ENCODE measurements at regions not wholly inside any gene's neighbourhood (a gene's known extent, or its start where the extent isn't known, plus 50 kb on each side); places are given as distances from the start of the nearest gene placed in this dataset.

DNA sequence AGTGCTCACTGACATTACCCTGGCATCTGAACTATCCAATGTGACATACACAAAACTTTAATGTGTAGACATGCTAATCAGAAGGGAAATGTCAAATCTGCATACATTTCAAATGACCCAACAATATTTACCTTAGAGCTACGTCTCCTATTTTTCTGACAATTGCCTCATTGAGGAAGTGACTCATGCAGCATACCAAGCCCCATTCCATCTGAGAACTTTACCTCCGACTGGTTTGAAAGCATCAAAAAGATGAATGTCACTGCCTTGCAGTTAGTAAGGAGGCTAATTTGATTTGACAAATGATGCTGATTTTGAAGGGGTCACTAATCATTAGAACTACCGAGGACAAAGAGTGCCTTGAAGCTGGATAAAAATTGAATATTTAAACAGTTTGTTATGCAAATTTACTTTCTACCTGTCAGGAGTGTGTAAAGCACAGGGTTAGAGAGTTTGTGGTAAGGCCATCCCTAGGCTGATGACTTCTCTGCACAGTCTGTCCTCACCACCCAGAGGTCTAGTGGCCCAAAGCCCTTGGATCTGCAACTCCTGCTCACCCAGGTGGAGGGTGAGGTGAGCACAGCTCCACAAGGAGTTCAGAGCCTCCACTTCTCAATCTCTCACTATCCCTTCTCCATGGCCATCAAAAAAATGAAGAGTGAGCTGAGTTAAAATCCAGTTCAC, 500.3 kb upstream of the C1orf87 start:
- DNase-seq = no peak

DNA sequence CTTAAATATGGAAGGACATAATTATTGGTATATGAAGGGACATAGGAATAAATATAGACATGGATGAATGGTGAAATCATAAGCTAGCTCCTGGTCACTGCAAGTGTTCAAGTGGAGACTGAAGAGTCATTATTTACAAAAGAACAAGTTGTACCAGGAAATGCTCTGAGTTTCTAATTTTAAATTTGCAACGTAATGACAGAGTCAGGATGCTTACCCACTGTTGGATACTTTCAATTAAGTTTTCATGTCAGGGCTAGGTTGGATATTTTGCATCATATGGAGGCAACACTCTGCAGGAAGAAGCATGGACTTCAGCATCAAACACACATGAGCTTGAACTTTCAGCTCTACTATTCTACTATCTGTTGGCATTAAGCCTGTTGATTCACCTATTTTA, 499.6 kb upstream of the C1orf87 start:
- no peak for DNase-seq

DNA sequence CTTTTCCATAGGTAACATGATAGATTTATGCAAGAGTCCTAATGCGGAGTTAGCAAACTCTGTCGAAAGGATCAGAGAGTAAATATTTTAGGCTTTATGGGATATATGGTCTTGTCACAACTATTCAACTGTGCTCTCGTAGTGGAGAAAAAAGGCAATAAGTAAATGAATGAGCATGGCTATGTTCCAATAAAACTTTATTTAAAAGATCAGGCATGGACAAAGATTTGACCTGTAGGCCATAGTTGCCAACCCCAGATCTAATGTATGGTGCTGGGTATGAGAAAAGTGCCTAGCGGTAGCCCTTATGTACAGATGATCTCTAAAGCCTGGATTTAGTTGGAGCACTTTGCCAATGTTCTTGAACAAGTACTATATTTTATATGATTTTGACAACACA, 498.8 kb upstream of the C1orf87 start:
- DNase-seq = no peak

DNA sequence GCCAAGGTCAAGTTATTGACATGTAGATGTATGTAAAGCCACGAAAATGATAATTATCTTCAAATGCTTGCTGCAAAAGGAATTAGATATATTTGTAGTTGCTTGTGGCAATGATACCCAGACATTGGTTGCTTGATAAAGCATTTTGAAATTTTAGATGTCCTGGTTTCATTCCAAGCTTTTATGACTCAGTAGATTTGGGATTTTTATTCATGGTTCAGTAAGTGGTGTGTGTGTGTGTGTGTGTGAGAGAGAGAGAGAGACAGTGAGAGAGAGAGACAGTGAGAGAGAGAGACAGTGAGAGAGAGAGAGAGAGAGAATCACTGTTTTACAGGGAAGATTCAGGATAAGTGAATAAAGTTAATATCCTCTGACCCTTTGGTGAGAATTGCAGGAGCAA, 498.2 kb upstream of the C1orf87 start:
- DNase-seq = no peak

DNA sequence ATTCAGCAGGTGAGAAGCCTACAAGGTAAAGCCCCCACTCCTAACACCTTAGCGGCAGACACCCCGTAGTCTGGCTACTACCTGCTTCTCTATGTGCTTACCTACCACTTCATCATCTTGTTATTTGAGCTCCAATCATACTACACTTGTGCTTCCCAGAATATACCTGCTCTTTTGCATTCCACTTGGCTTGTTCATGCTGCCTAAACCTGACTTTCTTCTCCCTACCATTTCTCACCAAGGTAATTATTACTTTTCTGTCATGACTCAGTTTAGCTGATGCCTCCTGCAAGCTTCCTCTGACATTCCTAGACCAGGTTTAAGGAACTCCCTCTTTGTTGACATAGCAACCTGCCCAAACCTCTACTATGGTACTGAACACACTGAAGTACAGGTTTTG, 495.6 kb upstream of the C1orf87 start:
- no peak for DNase-seq

DNA sequence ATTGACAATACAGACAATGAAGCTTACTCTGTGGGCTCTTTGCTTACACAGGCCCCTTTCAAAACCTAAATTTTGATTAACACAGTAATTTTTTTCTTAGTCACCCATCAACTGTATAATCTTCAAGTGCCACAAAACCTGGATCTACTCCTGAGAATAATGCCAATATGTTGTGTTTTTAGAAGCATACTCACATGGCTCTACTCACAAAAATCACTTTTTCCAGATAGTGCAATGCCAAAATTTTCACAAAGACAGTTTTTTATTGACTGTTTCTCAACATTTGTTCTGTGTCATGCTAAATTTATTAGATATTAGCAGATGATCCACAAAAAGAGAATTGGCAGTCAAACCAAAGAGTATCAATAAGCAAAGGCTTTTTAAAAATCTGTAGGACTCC, 493.7 kb upstream of the C1orf87 start:
- DNase-seq = no peak

DNA sequence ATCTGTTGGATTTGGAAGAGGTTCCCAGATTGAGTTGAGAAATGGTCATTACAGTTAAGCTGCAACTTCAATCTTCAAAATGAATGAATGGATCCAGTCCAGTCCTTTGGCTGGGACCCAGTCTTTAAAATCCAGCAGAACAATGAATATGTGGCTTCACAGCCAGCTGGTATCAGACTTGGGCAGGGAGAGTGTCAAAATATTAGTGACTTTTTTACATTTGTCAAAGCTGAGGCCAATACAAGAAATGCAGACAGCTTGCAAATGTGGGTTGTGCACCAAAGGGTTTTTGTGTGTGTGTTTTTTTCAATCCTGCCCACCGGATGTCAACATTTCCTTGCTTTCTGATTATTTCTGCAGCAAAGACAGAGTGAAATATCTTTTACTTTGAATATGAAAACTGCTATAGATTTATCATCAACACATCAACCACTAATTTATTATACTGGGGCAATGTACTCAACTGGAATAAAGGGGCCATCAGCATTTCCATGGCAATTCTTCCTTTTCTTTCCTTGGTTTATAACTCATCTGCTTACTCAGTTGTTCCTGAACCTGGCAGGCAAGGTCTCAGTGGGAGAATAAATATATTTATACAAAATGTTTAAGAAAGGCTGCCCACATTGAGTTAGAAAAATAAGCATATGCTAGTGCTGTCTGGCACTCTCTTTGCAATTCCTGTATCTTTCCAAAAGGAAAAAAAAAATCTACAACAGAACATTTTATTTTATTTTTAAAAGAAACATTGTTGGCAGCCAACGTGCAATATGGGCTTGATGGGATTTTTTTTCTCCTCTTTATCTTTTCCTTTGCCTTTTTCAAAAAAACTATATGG, 491.6 kb upstream of the C1orf87 start:
- no peak for DNase-seq

DNA sequence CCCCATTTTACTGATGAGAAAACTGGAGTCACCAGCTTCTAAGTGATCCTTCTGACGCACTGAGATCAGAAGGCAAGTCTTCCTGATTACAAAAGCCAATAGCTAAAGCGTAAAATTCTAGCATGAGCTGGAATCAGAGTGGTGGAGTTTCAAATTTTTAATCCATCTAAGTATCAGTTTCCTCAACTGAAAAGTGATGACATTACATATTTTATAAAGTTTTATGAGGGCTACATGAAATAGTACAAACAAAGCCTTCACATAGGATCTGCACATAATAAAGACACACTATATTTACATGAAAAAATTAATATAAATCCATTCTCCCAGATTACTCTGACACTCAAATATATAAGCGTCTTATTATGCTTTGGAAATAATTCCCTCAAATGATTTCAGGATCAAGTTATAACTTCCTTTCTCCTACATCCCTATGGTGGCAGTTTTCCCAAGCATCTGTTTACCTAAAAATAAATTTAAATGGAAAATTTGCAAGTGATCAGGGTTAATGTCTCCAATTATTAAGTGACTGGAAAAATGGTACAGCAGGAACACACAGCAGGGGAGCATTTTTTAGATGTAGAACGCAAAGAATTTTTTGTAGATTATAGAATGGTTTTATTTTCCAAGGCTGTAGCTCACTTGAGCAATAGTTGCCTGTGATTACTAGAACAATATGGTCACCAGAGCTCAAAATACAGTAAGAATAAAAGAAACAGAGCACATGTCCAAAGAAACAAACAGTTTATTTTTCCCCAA, 490.4 kb upstream of the C1orf87 start:
- DNase-seq = no peak

DNA sequence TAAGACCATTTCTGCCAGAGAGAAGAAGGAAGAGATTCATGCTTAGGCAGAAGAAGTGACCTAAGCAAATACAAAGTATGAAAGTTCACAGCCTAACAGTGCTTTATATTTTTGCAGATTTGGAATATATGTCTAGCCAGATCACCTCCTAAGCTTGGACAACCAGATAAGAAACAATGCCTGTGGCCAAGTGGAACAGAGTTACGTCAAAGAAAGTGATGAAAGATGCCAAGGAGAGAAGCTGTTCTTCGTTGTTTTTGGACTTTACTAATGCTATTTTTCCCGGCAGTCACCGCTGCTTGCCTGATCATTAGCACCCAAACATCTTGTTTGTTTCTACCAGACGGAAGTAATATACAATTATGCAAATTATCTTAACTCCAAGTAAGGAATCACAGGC, 489.2 kb upstream of the C1orf87 start:
- no peak for DNase-seq

DNA sequence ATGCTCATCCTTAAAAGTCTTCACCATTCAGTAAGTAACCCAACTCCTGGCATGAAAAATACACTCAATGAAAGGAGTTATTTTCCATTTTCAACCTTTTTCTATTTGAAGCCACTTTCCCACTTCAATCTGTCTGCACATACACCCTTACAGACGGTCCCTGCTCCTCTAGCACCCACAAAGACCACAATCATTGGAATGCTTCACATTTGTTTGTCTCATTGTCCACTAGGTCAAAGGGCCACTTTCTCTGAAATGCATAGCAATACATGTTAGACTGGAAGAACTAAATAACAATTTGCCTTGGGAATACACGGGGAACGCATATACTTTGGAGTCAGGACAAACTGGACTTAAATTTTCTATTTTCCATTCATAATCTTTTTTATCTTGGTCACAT, 487.1 kb upstream of the C1orf87 start:
- no peak for DNase-seq

DNA sequence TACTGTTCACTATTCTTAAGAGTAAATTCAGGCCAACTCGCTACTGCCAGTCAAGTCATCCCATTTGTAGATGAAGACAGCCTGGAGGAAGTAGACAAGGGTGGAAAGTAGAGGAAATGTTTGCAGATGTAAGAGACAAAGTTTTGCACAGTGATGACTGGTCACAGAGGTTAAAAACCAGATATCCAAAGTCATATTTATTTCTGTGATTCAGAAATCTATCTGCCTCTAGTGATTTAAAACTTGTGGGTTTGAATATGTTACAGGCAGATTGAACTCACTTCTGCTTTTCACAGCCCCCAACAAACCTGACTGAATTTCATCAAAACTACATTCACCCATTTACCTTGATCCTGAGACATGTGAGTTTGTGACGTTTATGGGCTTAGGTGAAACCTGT, 484.7 kb upstream of the C1orf87 start:
- no peak for DNase-seq

DNA sequence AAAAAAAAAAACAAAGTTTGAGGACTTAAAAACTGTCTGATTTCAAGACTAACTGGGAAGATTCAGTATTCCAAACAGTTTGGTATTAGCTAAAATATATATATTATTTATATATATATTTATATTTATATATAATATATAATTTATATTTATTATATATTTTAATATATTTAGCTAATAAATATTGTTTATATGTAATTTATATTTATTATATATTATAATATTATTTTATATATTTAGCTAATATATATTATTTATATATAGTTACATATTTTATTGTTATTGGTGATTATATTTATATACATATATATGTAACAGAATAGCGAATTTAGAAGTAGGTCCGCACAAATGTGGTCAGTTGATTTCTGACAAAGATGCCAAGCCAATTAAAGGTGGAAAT, 480.2 kb upstream of the C1orf87 start:
- no peak for DNase-seq

DNA sequence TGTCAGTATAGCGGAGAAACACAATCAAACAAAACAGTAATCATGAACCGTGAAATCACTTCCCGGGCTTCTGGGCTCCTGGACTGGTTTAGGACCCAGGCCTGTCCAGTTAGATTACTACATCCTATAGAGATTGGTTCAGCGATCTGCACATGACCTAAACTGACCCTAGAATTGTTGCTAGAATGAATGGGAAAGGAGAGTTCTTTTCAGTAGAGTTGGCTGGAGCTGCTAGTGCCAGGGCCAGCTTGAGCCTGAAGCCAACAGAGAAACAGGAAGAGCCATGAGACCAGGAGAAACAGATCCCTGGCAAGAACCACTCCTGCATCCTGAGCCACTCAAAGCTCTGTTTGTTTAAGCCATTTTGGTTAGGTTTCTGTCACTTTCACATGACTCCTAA, 474.3 kb upstream of the C1orf87 start:
- DNase-seq = no peak

DNA sequence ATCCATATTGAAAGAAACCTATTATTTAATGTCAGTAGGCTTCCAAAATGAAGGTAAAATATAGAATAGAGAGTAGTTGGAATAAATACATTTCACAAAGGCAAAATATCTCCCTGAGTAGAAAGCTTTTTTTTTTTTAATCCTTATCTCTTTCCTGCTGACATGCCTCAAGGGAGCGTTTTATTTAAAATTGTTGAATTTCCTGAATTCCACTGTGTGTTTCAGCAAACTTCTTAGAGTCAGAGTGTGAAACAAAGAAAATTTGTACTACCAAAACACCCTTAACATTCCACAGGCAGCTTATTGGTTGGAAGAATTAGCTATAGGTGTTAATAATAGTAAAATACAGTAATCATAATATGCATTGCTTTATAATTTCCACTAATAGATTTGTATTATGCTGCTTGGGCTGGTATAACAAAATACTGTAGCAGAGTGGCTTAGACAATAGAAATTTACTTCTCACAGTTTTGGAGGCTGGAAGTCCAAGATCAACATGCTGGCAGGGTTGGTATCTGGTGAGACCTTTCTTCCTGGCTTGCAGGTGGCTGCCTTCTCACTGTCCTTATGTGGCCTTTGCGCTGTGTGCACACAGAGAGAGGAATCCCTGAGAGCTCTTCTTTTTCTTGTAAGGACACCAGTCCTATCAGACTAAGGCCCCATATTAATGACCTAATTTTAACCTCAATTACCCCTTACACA, 468.4 kb upstream of the C1orf87 start:
- DNase-seq = no peak

DNA sequence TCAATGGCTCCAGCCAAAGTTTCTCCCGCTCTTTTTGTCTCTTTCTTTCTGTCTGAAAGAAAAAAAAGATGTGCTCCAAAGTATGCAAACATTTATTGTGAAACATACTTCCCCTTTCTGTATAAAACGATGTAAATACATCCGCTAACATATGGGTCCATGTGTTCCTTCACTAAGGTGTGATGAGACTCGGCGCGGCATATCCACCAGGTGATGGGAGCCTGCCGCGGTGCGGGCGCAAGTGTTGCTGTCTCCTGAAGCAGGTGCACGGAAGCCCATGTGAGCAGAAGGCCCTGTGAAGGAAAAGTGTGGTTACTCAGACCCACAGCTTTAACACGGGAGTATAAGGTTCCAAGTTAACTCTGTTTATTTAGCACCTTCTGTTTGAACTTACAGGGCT, 466.6 kb upstream of the C1orf87 start:
- DNase-seq = no peak

DNA sequence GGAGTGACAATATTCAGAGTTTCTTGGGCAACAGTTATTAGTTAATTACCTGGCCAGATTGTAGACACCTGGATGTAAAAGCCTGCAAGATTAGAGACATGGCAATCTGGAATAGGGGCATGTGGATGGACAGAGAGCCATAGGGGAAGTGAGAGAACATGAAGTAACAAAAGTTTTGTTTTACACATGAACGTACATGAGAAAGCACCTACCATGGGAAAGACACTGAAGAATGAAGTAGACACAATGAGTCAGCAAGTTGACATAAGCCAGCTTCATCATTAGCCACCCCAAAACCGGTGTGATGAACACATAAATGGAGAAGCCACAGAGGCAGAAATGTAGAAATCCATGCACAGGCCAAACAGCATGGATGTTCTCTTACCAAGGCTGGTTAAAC, 462.1 kb upstream of the C1orf87 start:
- DNase-seq = no peak

DNA sequence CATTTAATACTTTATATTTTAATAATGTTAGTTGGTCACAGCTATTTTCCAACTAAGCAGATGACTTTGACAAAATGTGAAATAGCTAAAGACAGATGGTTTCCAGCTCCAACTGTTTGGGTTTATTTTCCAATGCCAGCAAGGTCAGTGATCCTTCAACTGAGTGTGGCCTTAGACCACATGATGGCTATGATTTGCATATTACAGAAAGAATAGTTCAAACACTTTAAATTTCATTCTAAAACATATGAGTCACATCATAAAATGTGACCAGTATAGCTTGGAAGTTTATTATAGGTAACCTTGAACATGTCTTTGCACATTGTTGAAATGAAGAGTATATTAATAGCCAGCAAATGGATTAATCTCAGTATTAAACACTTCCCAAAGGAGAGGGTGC, 454.0 kb upstream of the C1orf87 start:
- no peak for DNase-seq

DNA sequence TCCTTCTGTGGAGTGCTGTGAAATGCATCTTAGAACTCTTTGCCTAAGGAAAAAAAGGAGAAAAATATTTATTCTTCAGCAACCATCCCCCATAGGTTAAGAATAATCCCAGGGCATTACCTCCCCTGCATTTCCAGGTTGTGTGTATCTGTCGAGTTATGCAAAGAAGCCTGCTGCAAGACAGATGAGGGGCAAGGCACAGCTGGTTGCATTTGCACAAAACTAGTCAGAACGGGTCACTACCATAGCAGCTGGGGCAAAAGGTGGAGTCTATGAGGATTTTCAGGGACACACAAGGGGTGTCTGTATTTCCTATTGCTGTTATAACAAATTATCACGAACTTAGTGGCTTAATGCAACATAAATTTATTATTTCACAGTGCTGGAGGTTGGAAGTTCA, 443.4 kb upstream of the C1orf87 start:
- DNase-seq = no peak

DNA sequence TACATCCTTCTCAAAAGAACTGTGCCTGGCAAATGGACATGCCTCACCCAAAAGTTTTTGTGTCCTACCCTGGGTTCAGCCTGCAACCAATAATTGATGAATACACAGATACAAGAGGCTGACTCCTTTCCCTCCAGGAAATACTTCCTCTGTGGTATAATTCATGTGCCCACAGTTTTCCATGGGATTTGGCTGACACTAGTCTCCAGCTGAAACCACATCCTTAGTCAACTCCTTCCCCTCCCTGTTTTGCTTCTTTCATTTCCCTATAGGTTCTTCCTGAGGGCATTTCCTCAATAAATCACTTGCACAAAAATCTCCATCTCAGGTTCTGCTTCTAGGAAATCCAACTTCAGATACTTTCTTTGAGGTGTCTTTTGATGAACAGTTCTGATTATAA, 436.6 kb upstream of the C1orf87 start:
- DNase-seq = no peak

DNA sequence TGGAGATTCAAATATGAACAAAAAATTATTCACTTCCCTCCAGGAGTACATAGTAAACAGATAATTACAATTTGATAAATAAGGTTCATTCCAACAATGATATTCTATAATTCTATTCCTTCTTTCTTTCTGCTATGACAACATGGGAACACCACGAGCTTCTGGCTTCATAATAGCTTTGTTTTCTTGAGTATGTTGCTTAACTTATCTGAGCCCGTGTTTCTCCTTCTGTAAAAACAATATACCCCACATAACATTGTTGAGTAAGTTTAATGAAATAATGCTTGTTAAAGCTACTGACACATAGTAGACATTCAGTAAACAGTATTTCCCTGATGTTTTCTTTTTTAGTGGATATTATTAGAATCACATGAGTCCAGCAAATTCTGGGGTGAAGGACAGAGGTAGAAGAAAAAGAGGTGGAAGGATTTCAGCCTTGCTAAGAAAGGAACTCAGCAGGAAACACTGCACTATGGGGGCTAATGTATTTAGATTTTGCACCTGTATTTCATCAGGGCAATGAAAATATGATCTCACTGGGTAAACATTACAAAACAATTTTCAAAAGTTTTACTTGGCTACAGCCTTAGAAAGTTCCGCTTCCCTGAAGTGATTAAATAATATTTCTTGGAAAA, 430.8 kb upstream of the C1orf87 start:
- DNase-seq = no peak

DNA sequence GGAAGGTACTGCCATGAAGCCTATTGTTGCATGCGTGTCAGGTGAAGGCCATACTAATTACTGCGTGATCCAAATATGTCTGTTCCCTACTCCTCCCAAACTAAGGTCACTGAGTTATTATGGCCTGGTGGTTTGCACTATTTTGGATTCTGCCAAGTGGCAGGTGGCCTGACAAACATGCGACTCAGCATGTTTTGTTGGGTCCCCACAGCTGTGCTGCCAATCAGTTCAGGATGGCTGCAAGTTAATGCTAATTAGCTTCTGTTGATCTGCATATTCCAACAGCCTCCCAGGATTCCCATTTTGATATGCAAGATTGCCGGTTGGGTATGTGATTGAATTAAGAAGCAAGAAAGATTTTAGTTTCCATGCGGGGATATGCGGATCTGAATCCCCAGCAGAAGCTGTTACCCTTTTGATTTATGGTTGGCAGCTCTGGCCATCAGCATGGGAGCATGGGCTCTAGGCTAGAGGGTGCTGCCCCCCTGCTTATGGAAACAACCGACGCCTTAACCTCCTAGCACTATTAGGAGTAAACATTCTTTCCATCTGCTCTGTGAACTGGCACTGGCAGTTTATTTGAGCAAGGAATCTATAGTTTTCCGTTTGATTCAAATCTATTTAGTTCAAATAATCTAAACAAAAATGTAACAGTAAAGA, 429.8 kb upstream of the C1orf87 start:
- no peak for DNase-seq

DNA sequence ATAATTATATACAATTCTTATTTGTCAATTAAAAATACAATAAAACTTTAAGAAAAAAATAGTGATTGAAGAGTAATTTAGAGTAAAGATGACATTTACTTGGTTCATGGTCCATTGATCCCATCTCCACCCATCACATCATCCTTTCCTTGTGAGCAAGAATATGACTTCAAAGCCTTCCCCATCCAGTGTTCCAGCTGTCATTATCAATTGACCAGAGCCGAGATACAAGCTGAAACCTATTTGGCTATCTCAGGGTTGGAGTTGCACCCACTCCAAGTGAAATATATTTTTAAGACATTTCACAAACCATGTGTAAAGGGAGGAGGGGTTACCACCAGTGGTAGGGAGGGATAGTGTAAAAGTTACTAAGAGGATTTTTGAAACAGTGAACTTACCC, 428.9 kb upstream of the C1orf87 start:
- DNase-seq = no peak
